ENCODE measurements at regions not wholly inside any gene's neighbourhood (a gene's known extent, or its start where the extent isn't known, plus 50 kb on each side); places are given as distances from the start of the nearest gene placed in this dataset.

DNA sequence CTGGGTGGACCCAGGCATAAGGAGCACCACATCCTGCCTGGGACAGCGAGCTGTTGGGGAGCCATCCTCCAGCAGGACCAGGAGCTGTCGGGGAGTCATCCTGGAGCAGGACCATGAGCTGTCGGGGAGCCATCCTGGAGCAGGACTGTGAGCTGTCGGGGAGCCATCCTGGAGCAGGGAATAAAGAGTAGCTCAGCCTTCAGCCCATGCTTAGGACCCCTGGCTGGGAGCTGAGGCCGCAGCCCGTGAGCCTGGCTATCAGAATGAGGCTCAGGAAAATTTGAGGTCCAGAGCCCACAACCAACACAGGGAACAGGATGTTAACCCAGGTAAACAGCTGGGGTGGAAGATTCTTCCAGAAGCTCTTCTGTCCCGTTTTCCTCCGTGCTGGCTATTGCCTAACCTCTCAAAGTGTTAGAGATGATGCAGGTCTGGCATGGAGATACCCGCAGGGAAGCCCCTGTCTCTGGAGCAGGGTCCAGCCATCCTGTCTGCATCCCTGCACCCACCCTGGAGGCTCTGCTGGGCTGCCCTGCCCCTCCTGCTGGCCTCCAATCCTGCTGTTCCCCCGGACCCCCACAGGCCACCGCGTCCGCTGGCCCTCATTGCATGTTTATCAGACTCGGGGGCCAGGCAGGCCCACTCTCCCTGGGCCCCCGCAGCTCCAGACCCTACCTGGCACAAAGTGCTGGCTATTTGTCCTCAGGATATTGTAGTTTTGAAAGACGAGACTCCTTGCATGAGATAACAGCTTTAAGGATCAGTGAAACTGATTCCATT is 243.5 kb upstream of the MYT1L start:
- no peak for DNase-seq

DNA sequence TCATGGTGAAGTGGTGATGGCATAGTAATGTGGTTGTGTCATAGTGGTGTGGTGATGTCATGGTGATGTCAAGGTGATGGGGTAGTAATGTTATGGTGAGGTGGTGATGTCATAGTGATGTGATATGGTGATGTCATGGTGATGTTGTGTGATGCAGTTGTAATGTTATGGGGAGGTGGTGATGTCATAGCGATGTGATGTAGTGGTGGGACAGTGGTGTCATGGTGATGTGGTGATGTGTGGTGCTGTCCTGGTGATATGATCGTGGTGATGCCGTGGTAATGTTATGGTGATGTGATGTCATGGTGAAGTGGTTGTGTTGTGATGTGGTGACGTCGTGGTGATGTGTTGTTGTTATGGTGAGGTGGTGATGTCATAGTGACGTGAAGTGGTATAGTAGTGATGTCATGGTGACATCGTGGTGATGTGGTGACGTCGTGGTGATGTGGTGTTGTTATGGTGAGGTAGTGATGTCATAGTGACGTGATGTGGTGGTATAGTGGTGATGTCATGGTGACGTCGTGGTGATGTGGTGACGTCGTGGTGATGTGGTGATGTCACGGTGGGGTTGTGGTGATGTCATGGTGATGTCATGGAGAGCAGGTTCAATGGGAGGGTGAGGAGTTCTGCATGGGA is 242.7 kb upstream of the MYT1L start:
- no peak for DNase-seq

DNA sequence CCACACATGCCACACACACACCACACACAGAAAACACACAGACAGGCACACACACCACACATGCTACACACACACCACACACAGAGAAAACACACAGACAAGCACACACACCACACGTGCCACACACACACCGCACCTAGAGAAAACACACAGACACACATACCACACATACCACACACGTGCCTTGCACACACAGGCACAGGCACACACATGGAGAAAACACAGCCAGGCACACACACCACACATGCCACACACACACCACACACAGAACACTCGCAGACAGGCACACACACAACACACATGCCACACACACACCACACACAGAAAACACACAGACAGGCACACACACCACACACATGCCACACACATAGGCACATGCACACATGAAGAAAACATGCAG is 242.1 kb upstream of the MYT1L start:
- DNase-seq: no peak

DNA sequence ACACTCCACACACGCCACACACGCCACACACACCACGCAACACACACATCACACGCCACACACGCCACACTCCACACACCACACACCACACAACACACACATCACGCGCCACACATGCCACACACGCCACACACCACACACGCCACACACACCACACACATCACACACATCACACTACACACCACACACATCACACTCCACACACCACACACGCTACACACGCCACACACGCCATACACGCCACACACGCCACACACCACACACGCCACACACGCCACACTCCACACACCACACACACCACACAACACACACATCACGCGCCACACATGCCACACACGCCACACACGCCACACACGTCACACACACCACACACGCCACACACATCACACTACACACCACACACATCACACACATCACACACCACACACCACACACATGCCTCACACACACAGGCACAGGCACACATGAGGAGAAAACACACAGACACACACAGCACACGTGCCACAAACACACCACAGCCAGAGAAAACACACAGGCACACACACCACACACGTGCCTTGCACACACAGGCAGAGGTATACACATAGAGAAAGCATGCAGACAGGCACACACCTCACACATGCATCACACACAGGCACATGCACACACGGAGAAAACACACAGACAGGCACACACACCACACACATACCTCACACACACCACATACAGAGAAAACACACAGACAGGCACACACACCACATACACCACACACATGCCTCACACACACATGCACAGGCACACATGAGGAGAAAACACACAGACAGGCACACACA is 241.5 kb upstream of the MYT1L start:
- no peak for DNase-seq

DNA sequence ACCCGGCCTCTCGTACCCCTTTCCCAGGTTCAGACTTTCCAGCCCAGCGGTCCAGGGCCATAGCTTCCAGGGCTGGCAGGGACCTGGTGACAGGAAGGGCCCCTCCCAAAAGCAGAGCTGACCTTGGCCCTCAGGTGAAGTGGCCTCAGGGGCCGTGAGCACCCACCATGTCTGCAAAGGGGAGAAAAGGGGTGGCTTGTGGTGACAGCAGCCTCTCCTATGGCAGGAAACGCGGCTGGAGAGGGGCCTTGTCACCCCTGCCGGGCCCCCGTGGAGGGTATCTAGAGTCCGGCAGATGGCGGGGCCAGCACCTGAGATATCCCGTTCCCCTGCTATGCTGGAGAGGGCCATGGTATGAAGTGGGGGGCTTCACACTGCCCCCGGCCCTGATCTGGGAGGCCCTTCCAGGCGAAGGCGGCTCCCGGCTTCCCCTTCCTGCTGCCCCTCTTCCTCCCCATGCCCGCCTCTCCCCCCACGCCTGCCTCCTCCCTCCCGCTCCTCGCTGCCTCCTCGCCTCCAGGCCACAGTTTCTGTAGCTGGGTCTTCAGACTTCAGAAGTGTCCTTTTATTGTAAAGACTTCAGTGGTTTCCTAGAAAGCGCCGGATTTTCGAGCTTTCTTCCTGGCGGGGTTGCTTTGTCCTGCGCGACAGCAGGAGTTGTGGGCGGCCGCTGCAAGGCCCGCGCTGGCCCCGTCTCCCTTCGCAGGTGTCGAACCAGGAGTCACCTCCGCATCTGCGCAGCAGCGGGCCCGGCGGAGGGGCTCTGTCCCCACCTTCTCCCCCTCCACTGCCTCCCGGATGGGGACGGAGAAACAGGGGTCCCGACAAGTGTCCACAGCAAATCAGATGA is 240.5 kb upstream of the MYT1L start:
- DNase-seq: no peak

DNA sequence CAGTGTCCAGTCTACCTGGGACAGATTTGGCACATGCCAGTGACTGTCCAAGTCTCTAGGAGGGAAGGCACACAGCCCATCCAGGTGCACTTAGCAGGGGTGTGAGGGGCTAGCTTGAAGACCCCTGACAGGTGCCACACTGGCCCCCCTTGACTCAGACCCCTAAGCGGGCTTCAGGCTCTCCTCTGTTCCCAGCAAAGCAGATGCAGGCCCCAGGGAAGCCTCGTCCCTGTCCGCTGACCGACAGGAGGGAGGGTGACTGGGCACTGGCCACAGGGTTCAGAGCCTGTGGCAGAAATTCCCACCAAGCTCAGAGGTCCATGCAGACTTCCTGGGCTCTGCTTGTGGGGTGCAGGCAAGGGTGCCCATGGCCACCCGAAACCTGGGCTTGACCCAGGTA is 239.8 kb upstream of the MYT1L start:
- DNase-seq: no peak

DNA sequence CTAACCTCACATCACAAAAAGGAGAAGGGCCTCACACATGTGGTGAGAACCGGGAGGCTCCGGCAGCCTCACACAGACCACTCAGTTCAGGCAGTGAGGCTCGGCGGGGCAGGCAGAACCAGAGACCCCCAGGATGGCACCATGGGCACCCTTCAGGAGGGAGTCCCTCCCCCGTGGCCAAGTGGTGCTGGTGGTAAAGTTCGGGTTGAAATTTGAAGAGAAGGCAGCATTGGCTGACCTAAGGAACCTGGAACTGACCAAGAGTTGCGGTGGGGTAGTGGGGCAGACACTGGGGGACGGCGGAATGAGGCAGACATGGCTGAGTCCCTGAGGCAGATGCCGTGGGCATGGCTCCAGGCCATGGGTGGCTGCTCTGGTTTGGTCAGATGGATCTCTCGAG is 239.3 kb upstream of the MYT1L start:
- DNase-seq: no peak

DNA sequence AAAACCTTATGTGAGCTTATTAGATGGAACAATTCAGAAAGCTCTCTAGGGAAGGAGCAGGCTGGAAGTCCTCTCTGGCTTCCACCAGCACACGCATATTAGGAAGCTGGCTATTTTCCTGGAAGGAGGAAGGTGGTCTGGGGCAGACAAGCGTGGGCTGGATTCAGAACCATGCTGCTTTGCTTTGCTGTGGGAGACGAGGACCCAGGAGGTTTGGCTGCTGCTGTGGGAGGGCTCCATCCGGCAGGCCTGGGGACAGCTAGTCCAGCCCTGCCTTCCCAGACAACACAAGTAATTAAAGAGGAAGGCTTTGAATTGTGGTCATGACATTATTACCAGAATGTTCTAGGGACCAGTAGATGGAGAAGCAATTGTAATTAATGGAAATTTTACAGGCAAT is 238.8 kb upstream of the MYT1L start:
- no peak for DNase-seq

DNA sequence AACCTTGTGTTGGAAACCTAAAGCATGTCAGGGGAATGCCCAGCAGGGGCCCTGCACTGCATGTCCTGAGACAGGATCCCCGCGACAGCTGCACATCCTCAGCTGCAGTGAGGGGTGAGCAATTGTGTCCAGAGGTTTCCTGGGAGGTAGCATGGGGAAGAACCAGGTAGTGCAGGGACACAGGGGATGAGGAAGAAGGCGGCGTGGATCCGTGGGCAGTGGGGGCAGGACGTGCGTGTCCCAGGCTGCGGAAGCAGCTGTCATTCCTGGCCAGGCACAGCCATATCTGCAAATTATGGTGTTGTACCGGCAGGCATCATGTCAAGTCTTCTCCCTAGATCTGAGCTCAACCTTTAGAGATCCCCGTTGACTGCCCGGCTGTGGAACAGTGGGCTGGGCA is 238.2 kb upstream of the MYT1L start:
- DNase-seq: no peak

DNA sequence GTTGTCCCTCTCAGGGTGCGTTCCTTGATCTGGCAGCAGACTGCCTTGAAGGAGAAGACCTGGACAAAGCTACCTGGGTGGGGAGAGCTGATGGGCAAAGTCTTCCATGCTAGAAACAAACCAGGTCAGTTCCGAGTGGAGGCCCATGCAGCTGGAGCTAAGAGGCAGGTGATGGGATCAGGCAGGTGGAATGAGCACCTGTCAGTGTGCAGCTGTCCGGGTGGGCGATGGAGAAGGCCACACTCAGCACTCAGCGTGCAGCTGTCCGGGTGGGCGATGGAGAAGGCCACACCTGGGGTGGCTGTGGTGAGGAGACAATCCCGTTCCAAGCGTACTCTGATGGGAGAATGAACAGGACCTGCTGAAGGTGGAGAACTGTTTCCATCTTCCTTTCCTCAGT is 237.3 kb upstream of the MYT1L start:
- DNase-seq: no peak

DNA sequence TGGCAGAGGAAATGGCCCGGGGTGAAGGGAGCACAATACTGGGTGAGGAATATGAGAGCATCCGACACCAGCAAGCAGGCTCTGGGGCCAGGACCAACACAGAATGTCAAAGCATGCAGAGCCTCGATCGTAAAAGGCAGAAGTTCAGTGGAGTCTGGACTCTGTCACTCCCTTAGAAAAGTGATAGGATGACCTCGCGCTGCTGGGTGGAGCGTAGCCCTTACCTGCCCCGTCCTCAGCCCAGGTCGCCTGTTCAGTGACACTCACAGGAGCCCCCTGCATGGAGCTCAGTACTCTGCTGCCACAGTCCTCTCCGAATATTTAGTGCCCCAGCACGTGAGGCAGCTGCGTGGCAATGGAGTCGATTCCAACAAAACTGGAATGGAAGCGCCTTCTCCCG is 236.7 kb upstream of the MYT1L start:
- DNase-seq: no peak

DNA sequence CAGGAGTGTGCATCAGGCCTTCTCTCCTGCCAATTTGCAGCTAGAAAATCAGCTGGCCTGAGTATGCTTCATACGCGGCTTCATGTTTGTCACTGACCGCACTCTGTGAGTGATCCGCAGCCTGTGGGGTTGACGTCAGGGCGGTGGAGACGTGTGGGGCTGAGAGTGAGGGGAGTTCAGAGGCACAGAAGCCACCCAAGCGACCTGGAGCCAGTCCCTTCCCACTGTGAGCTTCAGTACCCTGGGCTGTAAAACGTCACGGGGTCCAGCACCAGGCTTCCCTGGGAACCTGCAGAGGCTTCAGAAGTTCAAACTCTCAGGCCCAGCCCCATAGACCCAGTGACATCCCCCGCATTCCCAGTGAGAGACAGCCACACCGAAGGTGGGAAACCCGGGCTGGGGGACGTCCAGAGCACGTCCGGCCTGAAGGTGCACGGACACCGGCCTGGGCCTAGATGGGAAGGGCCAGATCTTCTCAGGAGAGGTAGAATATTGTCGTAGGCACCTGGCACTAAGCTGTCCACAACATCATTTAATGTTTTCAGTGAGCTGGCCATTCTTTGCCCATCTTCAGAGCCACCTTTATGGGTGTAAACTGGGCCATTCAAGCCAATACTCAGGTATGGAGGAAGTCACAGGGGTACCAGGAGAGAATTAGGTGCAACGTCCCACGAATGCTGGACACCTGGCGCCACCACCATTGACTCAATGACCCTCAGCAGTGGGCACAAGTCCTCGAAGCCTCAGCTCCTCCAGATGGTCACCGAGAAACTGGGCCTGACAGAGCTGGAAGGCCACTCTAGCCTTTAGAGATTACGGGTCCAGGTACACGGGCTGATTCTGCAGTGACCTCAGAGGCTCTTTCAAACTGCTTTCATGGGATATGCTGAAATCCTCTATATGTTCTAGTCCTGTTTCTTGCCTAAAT is 235.6 kb upstream of the MYT1L start:
- no peak for DNase-seq

DNA sequence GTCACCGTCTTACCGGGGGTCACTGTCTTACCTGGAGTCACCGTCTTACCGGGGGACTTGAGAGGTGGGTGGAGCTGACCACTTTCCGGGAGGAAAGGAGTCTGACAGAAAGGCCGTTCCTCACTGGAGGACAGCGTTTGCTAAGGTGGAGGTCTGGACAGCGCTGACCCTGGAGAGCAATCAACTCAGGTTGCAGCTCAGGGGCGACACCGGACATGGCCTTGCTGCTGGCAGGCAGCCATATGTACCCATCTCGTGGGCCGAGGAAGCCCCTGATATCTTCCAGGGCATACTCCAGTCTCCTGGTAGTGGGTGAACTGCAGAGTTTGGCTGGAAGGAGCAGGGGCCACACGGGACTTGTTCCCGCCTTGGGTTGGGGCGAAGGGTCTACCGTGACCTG is 234.6 kb upstream of the MYT1L start:
- no peak for DNase-seq

DNA sequence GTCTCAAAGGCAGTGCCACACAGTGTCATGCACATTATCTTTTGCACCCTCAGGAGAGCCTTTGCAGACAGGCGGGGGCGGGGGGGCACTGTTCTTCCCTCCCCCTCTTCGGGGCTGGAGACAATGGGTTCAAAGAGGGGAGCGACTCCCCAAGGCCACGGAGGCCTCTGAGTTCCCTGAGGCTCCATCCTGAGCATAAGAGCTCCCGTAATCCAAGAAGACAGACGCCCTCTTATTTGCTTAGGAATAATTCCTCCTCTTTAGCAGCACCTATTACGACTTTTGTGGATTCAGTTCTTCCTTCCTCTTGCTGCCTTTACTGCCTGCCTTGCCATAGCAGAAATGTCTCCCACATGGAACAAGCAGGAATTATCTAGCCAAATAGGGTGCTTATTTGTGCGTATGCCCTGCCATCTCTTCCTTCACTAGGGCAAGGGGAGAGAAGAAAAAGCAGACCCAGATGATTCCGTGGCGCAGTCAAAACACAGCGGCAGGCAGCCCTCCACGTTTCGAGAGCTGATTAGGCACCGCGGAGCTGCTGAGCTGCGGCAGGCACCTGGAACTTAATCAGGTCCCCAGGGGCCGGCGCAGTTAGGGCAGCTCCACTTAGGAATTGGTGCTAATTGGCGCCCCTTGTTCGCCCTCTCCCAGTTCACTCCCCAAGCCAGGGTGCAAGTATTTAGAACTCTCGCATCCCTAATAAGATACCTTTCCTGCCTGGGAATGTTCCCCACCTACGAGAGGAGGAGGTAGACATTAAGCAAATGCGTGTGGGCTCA is 233.4 kb upstream of the MYT1L start:
- no peak for DNase-seq

DNA sequence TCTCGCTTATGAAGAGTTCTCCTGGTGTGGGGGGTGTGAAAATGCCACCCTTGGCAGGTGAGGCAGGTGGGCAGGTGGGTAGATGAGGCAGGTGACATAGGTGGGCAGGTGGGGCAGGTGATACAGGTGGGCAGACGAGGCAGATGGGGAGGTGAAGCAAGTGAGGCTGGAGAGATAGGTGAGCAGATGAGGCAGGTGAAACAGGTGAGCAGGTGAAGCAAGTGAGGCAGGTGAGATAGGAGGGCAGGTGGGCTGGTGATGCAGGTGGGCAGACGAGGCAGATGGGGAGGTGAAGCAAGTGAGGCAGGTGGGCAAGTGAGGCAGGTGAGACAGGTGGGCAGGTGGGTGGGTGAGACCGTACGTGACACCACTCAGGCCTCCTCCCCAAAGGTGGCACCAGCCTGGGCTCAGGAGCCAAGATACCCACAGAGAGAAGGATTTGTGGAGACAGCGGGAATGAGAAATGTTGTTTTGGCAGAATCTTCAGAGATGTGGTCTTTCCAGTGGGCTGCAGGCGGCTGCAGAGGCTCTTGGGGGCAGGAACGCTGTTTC is 232.3 kb upstream of the MYT1L start:
- DNase-seq: no peak

DNA sequence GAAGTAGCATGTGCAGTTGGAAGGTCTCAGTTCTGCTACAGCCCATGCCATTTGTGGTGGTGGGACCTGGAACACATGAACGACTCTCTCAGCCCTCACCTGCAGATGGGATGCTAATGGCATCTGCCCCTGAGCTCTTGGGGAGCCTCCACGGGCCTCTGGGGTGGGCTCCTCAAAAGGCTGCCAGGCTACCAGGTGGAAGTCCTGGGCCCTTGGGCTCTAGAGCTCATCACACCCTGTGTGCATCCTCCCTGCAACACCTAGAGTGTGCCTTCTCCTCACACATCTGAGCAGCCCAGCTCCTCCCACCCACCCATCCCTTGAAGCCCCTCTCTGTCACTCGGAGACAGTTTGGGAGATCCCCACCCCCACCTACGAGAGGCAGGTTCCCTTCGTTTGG is 231.8 kb upstream of the MYT1L start:
- no peak for DNase-seq

DNA sequence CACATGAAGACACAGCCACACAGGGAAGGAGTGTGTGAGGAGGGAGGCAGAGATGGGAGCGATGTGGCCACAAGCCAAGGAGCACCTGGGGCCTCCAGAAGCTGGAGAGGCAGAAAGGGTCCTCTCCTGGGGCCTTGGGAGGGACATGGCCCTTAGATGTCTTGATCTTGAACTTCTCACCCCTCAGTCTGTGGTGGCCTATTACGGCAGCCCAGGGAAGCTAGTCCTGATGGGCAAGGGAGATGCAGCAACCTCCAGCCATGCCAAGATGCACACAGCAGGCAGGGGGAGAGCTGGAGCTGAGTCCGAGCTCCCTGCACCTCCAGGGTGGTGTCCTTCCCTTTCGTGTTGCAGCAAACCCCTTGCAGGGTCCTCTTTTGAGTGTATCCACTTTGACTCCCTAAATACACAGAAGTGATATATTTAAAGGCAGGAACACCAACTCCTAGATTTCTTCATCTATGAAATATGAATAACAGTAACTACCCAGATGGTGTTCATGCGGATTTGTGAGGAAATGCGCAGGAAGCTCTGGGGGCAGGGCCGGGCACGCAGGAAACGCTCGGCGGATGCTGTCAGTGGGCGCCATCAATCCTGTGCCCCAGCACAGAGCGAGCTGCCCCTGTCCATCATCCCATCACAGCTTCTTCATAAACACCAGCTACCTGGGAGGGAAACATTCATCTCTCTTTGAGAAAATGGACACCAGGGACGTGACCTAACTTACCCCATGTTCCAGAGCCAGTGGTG is 230.4 kb upstream of the MYT1L start:
- DNase-seq: no peak

DNA sequence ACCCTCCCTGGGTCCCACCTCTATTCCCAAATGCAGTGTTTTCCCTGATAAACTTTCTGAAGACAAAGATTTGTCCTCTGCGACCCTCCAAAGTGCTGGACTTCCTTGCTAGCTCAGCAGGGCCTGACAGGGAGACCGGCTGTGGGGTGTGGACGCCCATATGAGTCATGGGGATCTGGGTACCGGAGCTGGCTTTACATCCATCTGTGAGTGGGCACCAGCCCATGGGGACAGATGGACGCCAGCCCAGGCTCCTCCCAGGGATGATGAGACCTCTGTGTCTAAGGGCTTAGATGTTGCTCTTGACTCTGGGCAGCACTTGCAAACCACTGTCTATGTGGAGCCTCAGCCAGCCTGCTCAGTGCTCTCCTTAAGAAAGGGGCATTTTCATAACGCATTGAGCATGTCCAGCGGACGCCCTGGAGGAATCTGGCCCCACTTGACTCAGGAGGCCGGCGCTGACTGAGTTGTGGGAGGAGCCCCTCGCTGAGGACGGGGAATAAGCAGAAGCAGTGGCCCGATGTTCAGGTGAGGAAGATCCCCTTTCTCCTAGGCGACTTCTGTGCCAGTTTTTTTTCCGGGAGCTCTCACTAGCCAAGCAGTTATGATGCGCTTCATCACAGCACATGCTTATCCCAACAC is 229.4 kb upstream of the MYT1L start:
- DNase-seq: no peak

DNA sequence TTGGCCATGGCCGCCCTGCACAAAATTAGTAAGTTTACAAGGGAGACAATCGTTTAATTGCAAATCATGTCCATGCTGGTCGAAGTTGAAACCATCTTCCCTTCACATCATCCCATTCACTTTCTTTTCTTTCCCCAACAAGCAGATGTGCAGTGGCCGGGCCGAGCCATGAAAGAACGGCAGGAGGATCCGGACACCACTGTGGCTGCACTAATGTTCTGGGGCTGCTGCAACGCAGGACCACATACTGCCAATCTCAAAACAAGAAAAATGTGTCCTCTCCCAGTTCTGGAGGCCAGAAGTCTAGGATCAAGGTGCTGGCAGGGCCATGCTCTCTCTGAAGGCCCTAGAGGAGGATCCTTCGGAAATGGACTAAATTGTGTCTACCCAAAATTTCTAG is 227.4 kb upstream of the MYT1L start:
- DNase-seq: no peak

DNA sequence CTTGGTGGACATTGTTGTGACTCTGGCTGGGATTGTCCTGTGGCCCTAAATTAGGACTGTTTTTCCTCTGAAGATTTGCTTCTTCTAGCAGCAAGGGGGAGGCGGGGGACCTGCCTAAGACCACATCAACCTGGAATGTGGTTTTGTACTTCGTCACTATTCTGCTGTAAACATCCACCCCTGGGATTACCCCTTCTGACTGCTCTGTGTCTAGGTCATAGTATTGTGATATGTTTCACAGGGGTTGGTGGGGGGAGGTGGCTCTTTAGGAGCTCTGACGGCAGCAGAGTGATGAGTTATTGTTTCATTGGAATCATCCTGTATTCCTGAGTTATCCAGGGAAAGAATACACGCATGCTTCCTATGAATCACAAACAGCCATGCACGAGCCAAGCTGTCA is 226.4 kb upstream of the MYT1L start:
- no peak for DNase-seq

All from activated T-cell treated with anti-CD3 and anti-CD28 coated beads for 4 hours (primary cell).